ENCODE measurements at regions not wholly inside any gene's neighbourhood (a gene's known extent, or its start where the extent isn't known, plus 50 kb on each side); places are given as distances from the start of the nearest gene placed in this dataset.
A peak's percentile ranks its signal among the peaks of the same experiment; 100 is the strongest.

- ATAC-seq (replicated peaks) (no peak), DNase-seq (no peak)
- Mint-ChIP-seq H3K4me1 (peaks cover 8 to 17% of the 10 kb centered on the region in 2 donors), H3K9me3 (no peaks in the 10 kb centered on the region), H3K4me3 (no peak overlapping the region), H3K36me3 (peaks cover 4% of the 10 kb centered on the region in 2 donors), H3K27ac (no peak overlapping the region), H3K27me3 (no peaks in the 10 kb centered on the region)
Measured at GRCh38 chr6:144712541-144712940, 427.4 kb downstream of the UTRN start.

GRCh38 chr6:144714021-144714712 is 429.0 kb downstream of the UTRN start:
- no peaks in the 10 kb centered on the region for H3K27me3 Mint-ChIP-seq
- ATAC-seq (replicated peaks) (no peak), DNase-seq (no peak)
- H3K4me3 Mint-ChIP-seq: no peak overlapping the region
- H3K9me3 Mint-ChIP-seq: no peaks in the 10 kb centered on the region
- H3K36me3 Mint-ChIP-seq: peaks cover 0 to 6% of the 10 kb centered on the region in 2 donors
- peaks cover 8 to 21% of the 10 kb centered on the region in 2 donors for H3K4me1 Mint-ChIP-seq
- H3K27ac Mint-ChIP-seq: no peak overlapping the region

- Mint-ChIP-seq H3K27me3 (no peaks in the 10 kb centered on the region), H3K4me1 (peaks cover 13 to 25% of the 10 kb centered on the region in 2 donors), H3K27ac (peak overlapping the region; percentile 66), H3K9me3 (no peaks in the 10 kb centered on the region), H3K4me3 (no peak overlapping the region), H3K36me3 (peaks cover 5 to 15% of the 10 kb centered on the region in 2 donors)
- no peak for DNase-seq
- peak; percentile 34 to 64 for ATAC-seq (replicated peaks)
Measured at GRCh38 chr6:144715344-144715743, 430.2 kb downstream of the UTRN start.

- H3K4me3 Mint-ChIP-seq: no peak overlapping the region
- peaks cover 0 to 2% of the 10 kb centered on the region in 2 donors for H3K9me3 Mint-ChIP-seq
- H3K27me3 Mint-ChIP-seq: no peaks in the 10 kb centered on the region
- H3K27ac Mint-ChIP-seq: peak overlapping the region; percentile 80
- H3K36me3 Mint-ChIP-seq: peaks cover 10 to 33% of the 10 kb centered on the region in 2 donors
- no peak for DNase-seq
- ATAC-seq (replicated peaks): peak in 1 of 2 donors; percentile 43
- H3K4me1 Mint-ChIP-seq: peaks cover 28 to 51% of the 10 kb centered on the region in 2 donors
Measured at GRCh38 chr6:144718431-144718830, 433.3 kb downstream of the UTRN start.

GRCh38 chr6:144721232-144721631 is 436.1 kb downstream of the UTRN start:
- Mint-ChIP-seq H3K36me3 (peaks cover 16 to 39% of the 10 kb centered on the region in 2 donors), H3K4me1 (peaks cover 30 to 45% of the 10 kb centered on the region in 2 donors), H3K27ac (no peak overlapping the region), H3K9me3 (peaks cover 0 to 2% of the 10 kb centered on the region in 2 donors), H3K4me3 (no peak overlapping the region), H3K27me3 (no peaks in the 10 kb centered on the region)
- ATAC-seq (replicated peaks): no peak
- no peak for DNase-seq

DNA sequence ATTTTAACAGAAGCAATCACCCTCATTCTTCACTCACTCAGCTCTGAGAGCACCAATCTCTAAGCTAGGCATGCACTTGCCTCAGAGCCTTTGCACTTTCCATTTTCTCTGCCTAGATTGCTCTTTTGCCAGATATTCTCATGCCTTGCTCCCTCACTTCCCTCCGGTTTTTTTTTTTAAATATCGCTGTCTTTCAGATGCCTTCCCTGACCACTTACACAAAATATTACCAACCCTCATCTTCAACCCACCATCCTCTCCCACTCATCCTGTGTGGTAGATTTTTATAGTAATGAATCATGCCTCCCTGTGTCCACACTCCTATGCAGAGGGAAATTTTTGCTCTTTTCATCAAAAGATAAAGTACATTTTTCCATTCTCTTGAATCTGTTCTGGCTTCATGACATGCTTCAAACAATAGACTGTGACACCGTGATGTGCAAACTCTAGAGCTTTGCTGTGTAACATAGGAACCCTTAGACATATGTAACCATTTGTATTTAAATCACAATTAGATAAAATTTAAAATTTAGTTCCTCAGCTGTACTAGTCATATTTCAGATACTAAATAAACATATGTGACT is 437.1 kb downstream of the UTRN start:
- ATAC-seq (replicated peaks): peak in 1 of 2 donors; percentile 17
- Mint-ChIP-seq H3K4me1 (peaks cover 38 to 55% of the 10 kb centered on the region in 2 donors), H3K9me3 (peaks cover 0 to 2% of the 10 kb centered on the region in 2 donors), H3K27ac (no peak overlapping the region), H3K4me3 (peak overlapping the region in 1 of 2 donors; percentile 7), H3K36me3 (peaks cover 16 to 39% of the 10 kb centered on the region in 2 donors), H3K27me3 (no peaks in the 10 kb centered on the region)
- no peak for DNase-seq

DNA sequence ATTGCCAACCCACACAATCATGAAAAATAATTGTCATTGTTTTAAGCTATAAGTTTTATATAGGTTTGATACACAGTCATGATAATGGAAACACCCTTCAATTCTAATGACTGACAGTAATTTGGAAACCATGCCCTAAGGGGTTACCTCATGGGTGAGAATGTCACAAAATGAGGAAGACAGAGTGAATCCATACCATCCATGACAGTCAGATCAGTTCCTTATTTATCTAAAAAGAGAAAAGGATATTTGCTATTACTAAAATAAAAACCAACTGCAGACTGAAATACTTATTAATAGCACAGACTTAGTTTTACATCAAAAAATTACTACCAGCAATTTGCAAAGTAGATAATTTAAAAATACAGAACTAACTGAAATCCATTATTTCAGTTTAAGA is 437.8 kb downstream of the UTRN start:
- Mint-ChIP-seq H3K36me3 (peaks cover 16 to 37% of the 10 kb centered on the region in 2 donors), H3K9me3 (peaks cover 0 to 2% of the 10 kb centered on the region in 2 donors), H3K27ac (peak overlapping the region; percentile 37), H3K27me3 (no peaks in the 10 kb centered on the region), H3K4me3 (no peak overlapping the region), H3K4me1 (peaks cover 38 to 56% of the 10 kb centered on the region in 2 donors)
- DNase-seq (no peak), ATAC-seq (replicated peaks) (peak; percentile 84 to 89)

GRCh38 chr6:144723431-144723830 is 438.3 kb downstream of the UTRN start:
- H3K27me3 Mint-ChIP-seq: no peaks in the 10 kb centered on the region
- peaks cover 38 to 56% of the 10 kb centered on the region in 2 donors for H3K4me1 Mint-ChIP-seq
- H3K27ac Mint-ChIP-seq: peak overlapping the region; percentile 22
- peaks cover 0 to 2% of the 10 kb centered on the region in 2 donors for H3K9me3 Mint-ChIP-seq
- H3K4me3 Mint-ChIP-seq: no peak overlapping the region
- peaks cover 16 to 36% of the 10 kb centered on the region in 2 donors for H3K36me3 Mint-ChIP-seq
- DNase-seq: no peak
- ATAC-seq (replicated peaks): peak; percentile 47 to 55

GRCh38 chr6:144724818-144725217 is 439.7 kb downstream of the UTRN start:
- Mint-ChIP-seq H3K36me3 (peaks cover 14 to 33% of the 10 kb centered on the region in 2 donors), H3K4me1 (peaks cover 39 to 52% of the 10 kb centered on the region in 2 donors), H3K4me3 (no peak overlapping the region), H3K9me3 (peaks cover 0 to 2% of the 10 kb centered on the region in 2 donors), H3K27me3 (no peaks in the 10 kb centered on the region), H3K27ac (no peak overlapping the region)
- DNase-seq: no peak
- ATAC-seq (replicated peaks): no peak

GRCh38 chr6:144725736-144726522 is 440.8 kb downstream of the UTRN start:
- peaks cover 8 to 25% of the 10 kb centered on the region in 2 donors for H3K36me3 Mint-ChIP-seq
- peak; percentile 66 to 79 for ATAC-seq (replicated peaks)
- peak overlapping the region; percentile 26 to 47 for H3K4me3 Mint-ChIP-seq
- no peaks in the 10 kb centered on the region for H3K27me3 Mint-ChIP-seq
- peaks cover 35 to 42% of the 10 kb centered on the region in 2 donors for H3K4me1 Mint-ChIP-seq
- peaks cover 0 to 2% of the 10 kb centered on the region in 2 donors for H3K9me3 Mint-ChIP-seq
- peak overlapping the region; percentile 80 for H3K27ac Mint-ChIP-seq
- DNase-seq: no peak

- Mint-ChIP-seq H3K27ac (peak overlapping the region; percentile 75), H3K4me1 (peaks cover 18 to 21% of the 10 kb centered on the region in 2 donors)
Measured at GRCh38 chr6:144728804-144729203, 443.7 kb downstream of the UTRN start.

DNA sequence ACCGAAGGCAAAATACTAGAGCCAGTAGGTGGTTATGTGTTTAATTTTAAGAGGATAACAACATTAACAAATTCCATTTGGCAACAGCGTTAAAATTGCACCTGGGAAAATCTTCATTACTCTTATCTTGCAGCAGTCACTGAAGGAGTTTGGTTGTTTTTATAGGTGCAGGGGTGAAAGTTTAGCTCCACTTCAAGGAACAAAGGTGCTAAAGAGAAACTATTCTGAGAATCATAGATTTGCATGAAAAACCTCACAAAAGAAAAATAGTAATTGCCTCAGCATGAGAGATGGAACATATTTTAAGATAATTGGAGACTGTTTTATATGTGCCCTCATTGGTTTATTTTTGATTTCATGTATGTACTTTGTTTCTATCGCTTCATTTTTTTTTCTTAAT is 444.4 kb downstream of the UTRN start:
- DNase-seq: no peak
- Mint-ChIP-seq H3K36me3 (peaks cover 15 to 25% of the 10 kb centered on the region in 2 donors), H3K4me1 (peaks cover 18 to 21% of the 10 kb centered on the region in 2 donors), H3K27ac (no peak overlapping the region), H3K9me3 (no peaks in the 10 kb centered on the region), H3K4me3 (no peak overlapping the region), H3K27me3 (no peaks in the 10 kb centered on the region)
- no peak for ATAC-seq (replicated peaks)

More at GRCh38 chr6:144728804-144729203, 443.7 kb downstream of the UTRN start:
- no peak for ATAC-seq (replicated peaks)
- no peak for DNase-seq
- no peaks in the 10 kb centered on the region for H3K9me3 Mint-ChIP-seq
- H3K4me3 Mint-ChIP-seq: no peak overlapping the region
- no peaks in the 10 kb centered on the region for H3K27me3 Mint-ChIP-seq
- H3K36me3 Mint-ChIP-seq: peaks cover 14 to 23% of the 10 kb centered on the region in 2 donors

GRCh38 chr6:144730088-144730645 is 445.0 kb downstream of the UTRN start:
- Mint-ChIP-seq H3K4me1 (peaks cover 18 to 19% of the 10 kb centered on the region in 2 donors), H3K9me3 (no peaks in the 10 kb centered on the region), H3K27me3 (no peaks in the 10 kb centered on the region), H3K4me3 (no peak overlapping the region), H3K27ac (no peak overlapping the region), H3K36me3 (peaks cover 13 to 29% of the 10 kb centered on the region in 2 donors)
- DNase-seq: no peak
- peak in 1 of 2 donors; percentile 44 for ATAC-seq (replicated peaks)

DNA sequence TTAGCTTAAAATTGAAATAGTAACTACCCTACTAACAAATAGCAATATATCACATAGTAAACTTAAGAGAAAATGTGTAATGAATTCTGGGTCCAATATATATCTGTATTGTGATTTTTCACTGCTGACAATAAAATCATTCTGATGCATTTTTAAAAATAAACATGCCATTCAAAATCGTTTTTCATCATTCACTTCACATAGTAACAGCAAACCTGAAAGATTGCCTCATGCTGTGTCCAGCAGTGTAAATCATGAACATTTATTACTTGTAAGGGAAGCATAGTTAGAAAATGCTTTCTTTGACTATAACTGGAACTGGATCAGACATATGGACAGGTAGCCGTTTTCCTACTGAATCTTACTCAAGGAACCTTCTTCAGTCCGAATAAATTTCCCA is 446.1 kb downstream of the UTRN start:
- H3K27ac Mint-ChIP-seq: no peak overlapping the region
- no peak for DNase-seq
- ATAC-seq (replicated peaks): no peak
- no peak overlapping the region for H3K4me3 Mint-ChIP-seq
- no peaks in the 10 kb centered on the region for H3K9me3 Mint-ChIP-seq
- H3K27me3 Mint-ChIP-seq: no peaks in the 10 kb centered on the region
- peaks cover 12 to 13% of the 10 kb centered on the region in 2 donors for H3K4me1 Mint-ChIP-seq
- peaks cover 12 to 30% of the 10 kb centered on the region in 2 donors for H3K36me3 Mint-ChIP-seq
